GM21360 (cell line): ENCODE measurements at regions not wholly inside any gene's neighbourhood (a gene's known extent, or its start where the extent isn't known, plus 50 kb on each side); places are given as distances from the start of the nearest gene placed in this dataset.

Experiments used
- ATAC-seq: cut with Tn5 transposase; IDR thresholded peaks from one replicate; pipeline ENCODE4 v1.9.1; 2021; ENCODE audit warnings: mild to moderate bottlenecking, moderate library complexity; ENCODE audit not compliant: unreplicated experiment

- ATAC-seq: no peak
Observed at GRCh38 chr16:48845261-48845660, 235.3 kb upstream of the N4BP1 start.

GRCh38 chr16:48838349-48838748 lies 228.4 kb upstream of the N4BP1 start:
- ATAC-seq: no peak

GRCh38 chr16:48836636-48837035 lies 226.7 kb upstream of the N4BP1 start:
- no peak for ATAC-seq

GRCh38 chr16:48836067-48836466 lies 226.1 kb upstream of the N4BP1 start:
- ATAC-seq: no peak

DNA sequence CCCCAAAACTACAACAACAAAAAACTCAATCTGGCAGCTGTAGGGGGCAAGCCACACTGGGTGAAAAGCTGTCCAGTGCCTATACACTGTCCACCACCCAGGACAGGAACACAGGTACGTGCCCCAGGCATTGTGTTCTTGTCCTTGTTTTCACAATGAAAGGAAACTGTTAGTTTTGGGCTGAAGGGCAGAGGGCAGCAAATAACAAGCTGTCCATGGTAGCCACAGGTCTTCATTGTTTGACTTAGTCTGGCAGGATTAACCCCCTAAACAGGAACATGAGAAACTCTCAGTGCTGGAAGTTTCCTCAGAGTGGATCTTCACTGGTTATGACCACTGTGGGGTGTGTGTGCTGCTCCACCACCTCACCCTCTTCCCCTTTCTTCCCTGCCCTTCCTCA lies 224.6 kb upstream of the N4BP1 start:
- no peak for ATAC-seq

GRCh38 chr16:48833461-48833860 lies 223.5 kb upstream of the N4BP1 start:
- no peak for ATAC-seq

GRCh38 chr16:48831076-48831722 lies 221.2 kb upstream of the N4BP1 start:
- ATAC-seq: no peak

DNA sequence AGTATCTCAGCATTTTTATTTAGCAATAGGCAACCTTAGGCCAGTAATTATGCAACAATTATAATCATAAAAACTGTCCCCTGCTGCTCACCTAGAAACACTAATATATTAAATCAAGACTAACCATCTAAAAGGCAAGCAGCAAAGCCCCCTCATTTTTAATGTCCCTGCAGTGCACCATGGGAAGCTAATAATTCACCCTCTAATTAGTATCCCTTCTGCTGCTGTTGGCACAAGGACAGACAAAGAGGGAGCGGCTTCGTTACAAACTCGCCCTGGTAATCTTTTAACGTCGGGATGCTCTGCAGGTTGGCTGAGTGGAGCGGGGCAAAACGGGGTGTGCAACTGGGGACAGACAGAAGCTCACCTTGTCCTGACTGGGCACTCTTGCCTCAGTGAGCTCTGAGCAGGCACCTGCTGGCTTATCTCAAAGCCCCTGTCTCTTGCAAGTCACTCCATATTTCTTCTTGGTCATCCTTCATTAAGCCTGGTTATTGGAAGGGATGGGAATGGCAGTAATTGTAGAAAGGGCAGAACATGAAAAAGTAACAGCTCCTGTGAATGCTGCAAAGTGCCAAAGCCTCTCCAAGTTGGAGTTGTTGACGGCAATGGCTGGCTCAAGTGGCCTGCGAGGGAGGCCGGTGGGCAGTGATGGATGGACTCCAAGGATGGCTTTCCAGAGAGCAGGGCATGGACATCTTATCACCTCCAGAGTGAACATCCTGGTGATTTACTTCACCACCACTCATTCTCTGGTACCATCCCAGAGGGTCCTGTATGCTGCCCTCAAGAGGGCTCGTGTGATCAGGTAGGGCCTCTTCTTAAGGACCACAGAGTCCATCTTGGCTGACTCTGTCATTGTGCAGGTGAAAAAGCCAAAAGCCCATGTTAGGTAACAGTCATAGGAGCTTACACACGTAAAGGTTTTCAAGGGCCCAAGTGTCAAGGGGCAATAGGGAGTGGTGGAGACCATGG lies 219.6 kb upstream of the N4BP1 start:
- no peak for ATAC-seq

GRCh38 chr16:48824271-48824670 lies 214.3 kb upstream of the N4BP1 start:
- ATAC-seq: no peak

- ATAC-seq: no peak
Observed at GRCh38 chr16:48822431-48822830, 212.5 kb upstream of the N4BP1 start.

GRCh38 chr16:48820379-48820778 lies 210.4 kb upstream of the N4BP1 start:
- no peak for ATAC-seq

DNA sequence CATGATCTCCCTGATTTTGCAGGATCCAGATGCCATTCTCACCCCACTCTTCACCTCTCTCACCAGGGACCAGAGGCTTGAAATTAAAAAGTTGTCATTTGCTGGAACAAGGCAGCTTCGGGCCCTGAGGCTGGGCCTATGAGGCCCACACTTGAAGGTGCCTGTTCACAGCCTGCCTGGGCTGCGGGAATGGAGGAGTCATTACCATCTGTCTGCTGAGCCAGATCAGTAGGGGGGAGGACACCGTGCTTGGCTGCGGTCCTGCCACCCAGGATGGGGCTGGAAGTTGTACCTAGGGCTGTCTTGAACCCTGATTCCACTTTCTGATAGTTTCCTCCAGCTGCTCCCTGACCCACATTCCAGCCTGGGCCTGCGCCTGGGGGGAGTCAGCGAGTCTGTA lies 208.3 kb upstream of the N4BP1 start:
- no peak for ATAC-seq

GRCh38 chr16:48817032-48817431 lies 207.1 kb upstream of the N4BP1 start:
- ATAC-seq: no peak

DNA sequence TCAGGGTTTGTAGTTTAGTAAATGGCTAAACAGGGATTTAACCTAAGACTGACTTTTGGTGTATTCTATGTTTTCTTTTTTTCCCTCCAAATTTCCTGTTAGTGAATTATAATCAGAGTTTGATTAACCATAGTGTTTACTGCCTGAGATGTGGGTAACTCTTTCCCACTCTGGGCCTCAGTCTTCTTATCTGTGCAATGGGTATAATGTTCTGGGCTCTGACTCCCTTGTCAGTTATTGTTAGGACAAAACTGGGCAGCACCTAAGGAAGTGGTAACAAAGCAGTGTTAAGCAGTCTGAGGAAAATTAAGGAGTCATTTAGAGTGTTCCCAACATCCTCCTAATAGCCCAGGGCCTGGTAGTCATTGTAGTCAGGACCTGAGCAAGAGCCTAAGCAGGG lies 206.4 kb upstream of the N4BP1 start:
- ATAC-seq: no peak

GRCh38 chr16:48814994-48815393 lies 205.0 kb upstream of the N4BP1 start:
- ATAC-seq: no peak

- ATAC-seq: no peak
Observed at GRCh38 chr16:48813485-48813884, 203.5 kb upstream of the N4BP1 start.

DNA sequence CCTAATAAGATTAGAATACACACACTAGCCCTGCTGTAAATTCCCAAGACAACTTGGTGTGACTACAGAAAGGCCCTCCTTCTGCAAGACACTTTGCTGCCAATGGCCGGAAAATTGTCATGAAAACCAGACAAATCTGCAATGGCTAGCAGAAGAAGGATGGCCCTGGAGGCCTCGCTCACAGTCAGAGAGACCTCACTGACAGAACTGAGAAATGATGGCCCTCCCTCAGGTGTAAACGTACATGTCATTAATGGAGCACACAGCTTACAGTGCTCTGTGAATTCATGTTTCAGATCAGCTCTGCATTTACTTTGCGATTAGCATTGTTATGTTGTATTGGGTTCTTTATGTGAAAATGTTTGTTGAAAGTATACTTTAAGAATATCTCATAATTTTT lies 202.9 kb upstream of the N4BP1 start:
- ATAC-seq: no peak

DNA sequence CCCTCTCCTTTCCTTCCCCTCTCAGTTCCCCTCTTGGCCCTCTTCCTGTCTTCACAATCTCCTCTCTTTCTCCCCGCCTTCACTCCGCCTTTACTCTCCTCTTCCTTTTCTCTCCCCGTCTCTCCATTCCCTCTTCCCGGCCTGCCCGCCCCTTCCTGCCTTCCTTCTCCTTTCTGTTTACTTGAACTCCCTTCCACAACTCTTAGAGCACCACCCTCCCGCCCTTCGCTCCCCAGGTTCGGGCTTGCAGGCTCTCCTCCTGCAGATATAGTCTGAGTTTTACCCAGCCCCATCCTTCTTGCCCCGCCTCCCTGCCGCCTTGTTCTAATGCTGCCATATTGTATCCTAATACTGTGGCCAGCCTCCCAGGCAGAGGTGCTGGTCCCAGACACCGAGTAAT lies 201.5 kb upstream of the N4BP1 start:
- no peak for ATAC-seq

DNA sequence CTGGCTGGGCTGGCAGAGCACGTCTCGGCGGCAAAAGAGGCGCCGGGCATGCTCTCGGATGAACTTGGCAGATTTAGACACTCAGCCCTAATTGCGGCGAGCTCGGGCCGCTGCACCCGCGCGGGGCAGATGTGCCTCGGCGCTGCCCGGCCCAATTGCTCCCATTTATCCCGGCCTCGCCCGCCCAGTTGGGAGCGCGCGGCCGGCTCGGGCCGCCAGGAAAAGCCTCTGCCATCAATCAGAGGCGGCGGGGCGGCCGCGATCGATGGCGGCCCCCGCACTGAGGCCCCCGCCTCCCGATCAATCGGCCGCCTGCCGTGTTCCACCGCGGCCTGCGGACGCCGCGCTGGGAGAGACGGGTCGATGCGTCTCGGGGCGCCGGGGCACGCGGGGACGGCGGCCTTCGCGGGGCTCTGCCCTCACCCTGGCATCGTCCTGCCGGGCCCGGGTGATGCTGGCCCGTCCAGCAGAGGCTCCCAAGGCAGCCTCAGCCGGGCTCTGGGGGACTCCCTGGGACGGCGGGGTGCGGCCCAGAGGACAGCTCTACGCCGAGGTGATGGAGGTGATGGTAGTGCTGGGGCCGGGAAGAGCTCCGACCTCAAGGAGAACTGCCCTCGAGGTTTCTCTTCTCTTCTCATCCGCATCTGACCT lies 200.9 kb upstream of the N4BP1 start:
- no peak for ATAC-seq

DNA sequence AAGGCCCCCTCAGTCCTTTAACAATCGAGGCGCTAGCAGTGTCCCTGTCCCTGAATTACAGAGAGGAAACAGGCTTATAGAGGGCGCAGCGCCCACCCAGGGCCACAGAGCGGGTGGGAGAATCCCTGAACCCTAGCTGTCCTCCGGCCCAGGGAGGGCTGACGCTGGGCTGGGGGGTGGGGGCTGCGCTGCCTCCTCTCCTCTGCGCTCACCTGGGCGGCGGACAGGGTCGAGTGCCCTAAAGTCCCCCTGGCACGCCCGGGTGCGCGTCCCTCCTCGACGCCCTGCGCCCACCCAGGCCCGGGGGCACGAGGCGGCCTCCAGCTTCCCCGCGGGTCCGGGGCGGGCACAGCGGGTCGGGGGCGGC lies 200.4 kb upstream of the N4BP1 start:
- no peak for ATAC-seq

GRCh38 chr16:48790151-48790550 lies 180.2 kb upstream of the N4BP1 start:
- ATAC-seq: no peak

DNA sequence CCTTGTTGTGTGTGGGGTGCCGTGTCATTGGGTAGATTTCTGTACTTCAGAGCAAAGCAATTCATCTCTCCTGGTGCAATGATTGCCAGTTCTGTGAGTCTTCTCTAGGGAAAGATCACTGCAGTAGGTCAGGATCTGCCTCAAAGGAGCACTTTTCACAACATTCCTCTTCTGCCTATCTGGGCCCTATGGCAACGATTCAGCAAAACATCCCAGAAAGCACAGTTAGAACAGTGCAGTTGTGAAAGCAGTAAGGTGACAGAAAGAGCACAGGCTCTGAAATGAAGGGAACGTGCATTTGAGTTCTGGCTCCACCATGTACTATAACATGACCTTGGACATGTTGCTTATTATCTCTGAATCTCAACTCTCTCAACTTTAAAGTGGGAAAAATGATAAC lies 178.5 kb upstream of the N4BP1 start:
- no peak for ATAC-seq
